NCI-H2227 (cell line): ENCODE measurements at regions not wholly inside any gene's neighbourhood (a gene's known extent, or its start where the extent isn't known, plus 50 kb on each side); places are given as distances from the start of the nearest gene placed in this dataset.
"Not testable (repeated sequence)": the region's sequence is repeated elsewhere in the genome, so short reads cannot be mapped to it uniquely, and the experiment has no call there.

Experiments
- DNase-seq: peaks from one replicate; lab custom pipeline; 2025; ENCODE audit not compliant: unreplicated experiment; lab: John Stamatoyannopoulos, UW

- not testable (repeated sequence) for DNase-seq
Observed at GRCh38 chr7:76926416-76926815, 105.7 kb downstream of the SPDYE17 start.

DNA sequence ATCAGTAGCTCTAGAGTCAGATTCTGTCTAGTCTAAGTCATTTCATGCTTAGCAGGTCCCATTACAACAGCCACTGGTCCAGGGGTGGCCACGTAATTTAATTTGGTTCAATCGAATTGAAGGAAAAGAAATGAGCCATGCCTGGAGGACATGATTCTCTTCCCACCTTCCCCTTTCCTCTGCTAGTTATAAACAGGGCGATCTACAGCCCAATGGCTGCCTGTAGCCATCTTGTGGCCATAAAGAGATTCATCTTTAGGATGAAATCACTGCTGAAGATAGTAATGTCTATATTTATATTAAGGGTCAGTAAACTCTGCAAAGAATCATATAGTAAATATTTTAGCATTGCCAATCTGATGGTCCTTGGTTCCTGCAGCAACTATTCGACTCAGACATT lies 107.4 kb downstream of the SPDYE17 start:
- DNase-seq, result not testable (repeated sequence)

DNA sequence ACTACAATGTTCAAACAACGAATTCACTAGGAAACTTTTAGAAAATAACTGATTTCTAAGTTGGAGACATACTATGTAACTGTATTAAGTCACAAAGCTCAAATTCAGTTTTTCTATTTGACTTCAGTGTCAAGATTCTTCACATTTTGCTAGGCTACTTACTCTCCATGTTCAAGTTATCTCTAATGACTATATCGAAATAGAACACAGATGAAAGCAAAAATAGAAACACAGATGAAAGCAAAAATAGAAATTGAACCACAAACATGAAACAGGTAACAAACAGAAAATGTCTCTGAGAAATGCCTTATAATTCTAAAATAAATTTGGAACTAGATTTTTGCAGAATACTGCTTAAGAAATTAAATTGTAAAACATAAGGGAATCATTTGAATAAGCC lies 113.5 kb downstream of the SPDYE17 start:
- not testable (repeated sequence) for DNase-seq

DNA sequence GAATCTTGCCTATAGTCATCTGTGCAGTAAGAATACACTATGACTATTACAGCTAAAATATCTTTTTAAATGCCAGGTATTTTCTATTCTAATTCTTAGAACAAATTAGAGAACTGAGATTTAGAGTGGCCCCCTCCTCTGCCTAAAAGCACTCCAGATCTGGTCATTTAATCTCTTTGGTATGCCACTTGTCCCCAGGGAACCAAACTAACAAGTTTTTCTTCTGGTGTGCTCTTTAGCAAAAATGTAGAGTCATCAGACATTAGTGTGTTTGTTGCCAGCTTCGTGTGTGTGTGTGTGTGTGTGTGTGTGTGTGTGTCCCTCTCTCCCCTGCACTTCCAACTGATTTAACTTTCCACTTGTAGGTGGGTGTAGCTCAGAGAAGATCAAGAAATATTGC lies 117.8 kb downstream of the SPDYE17 start:
- not testable (repeated sequence) for DNase-seq

DNA sequence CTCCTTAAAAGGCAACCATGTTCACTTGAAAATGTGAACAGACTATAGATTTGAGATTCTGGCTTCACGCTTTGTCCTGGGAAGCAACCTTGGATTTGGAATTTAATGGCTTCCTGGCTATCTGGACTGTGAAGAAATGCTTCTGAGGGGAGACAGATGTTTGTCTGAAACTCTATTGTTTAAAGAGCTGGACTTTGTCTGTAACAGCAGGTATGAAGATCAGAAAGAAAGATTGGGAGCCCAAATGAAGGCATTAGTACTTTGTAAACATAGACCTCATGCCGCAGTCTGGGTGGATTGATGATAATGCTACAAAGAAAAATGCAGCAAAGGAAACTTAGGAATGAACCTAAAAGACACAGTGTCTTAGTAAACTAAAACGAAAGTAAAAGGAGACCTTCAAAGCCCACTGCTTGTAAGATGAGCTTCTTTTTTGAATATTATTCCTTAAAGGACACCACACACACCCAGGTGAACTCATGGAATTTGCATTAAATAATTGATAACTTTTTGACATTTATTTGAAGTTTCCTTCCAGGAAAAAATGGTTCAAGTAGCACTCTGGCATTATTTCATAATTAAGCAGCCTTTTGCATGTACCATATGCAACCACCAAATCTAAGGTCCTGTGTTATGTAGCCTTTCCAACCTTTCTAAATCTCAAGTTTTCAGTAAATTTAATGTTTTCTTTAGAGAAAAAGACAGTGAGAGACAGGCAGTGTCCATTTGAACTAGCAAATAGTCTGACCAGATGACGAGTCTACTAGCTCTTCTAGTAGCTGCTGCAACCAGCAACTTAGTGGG lies 119.9 kb downstream of the SPDYE17 start:
- DNase-seq, result not testable (repeated sequence)

DNA sequence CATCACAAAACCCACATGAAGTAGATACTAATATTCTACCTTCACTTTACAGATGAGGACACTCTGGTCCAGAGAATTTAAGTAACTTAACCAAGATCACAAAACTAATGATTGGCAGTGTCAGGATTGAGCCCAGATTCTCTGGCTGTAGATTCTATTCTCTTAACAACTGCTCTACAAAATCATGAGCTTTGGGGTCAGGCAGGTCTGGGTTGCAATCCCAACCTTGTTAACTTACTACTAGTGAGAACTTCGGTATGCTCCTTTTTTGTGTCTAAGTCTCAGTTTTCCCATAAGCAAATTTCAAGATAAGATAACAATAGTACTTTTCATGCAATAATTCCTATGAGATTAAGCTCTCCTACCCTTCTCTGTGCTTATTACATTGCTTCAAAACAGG lies 127.5 kb downstream of the SPDYE17 start:
- not testable (repeated sequence) for DNase-seq

DNA sequence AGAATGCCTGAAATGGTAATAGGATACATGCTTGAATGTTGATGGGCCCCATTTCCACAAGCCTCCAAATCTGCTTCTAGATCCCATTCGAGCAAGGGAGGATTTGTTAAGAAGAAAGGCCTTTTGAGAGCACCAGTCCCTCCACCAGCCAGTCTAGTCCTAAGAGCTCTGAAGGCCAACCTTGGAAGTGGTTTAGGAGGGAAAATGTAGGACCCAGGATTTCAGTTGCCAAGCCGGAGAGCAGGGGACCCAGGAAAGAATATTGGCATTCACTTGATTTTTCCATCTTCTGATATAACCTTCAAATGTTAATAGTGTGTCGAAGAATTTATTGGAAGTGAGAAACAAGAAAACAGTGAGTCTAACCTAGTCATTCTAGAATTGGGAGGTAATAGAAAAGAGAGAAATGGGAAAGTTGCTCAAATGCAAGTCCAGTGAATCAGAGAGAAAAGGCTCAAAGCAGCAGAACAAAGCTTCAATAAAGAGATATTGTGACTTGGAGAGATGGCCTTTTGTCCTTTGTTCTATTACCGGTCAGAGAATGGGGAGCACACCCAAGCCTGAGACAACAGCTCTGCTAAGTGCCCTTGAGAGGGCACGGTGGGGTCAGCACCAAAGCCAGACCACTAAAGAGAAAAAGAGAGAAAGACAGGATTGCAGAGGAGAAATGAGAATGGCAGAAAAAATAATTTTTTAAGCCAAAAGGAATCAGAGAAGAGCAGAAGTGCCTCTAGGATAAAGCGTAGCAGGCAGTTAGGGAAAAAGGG lies 130.0 kb downstream of the SPDYE17 start:
- not testable (repeated sequence) for DNase-seq

- DNase-seq, result not testable (repeated sequence)
Observed at GRCh38 chr7:76898807-76899206, 133.4 kb downstream of the SPDYE17 start.

- not testable (repeated sequence) for DNase-seq
Observed at GRCh38 chr7:76897007-76897406, 135.2 kb downstream of the SPDYE17 start.

DNA sequence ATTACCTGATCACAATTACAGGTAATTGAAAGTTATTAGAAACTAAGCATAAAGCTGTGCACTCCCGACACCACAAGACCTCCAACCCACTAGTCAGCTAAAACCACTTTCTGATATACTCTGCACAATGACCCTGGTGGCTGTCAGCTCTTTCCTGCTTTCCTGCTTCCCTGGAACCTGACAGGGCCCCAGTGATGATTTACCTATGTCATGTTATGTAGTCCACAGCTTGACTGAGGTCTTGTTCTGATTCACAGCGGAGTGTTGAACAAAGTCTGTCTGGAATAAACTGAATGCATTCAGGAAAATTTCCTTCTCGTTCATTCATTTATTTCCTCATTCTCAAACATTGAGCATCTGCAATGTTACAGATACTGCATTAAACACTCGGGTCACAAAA lies 136.5 kb downstream of the SPDYE17 start:
- not testable (repeated sequence) for DNase-seq

DNA sequence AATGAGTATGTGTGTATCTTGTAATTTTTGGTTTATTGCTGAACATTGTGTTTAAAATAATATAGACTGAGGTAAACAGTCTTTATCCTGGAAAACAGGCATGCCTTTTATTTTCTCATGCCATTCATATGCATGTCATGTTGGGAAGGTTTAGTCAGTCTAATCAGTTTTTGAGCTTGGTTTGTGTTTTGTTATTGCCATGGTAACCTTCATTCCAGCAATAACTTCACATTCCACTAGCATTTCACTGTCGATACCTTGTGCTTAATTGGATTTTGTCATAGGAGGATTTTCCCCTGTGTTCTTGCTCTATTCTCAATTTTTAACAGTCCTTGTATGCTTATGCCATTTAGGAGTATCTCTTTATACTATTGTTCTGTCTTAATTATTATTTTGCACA lies 140.4 kb downstream of the SPDYE17 start:
- DNase-seq, result not testable (repeated sequence)

- DNase-seq, result not testable (repeated sequence)
Observed at GRCh38 chr7:76879733-76880288, 152.3 kb downstream of the SPDYE17 start.

GRCh38 chr7:76875760-76876159 lies 156.4 kb downstream of the SPDYE17 start:
- not testable (repeated sequence) for DNase-seq

- not testable (repeated sequence) for DNase-seq
Observed at GRCh38 chr7:76870504-76870808, 161.7 kb downstream of the SPDYE17 start.

- DNase-seq, result not testable (repeated sequence)
Observed at GRCh38 chr7:76867364-76867889, 164.7 kb downstream of the SPDYE17 start.

DNA sequence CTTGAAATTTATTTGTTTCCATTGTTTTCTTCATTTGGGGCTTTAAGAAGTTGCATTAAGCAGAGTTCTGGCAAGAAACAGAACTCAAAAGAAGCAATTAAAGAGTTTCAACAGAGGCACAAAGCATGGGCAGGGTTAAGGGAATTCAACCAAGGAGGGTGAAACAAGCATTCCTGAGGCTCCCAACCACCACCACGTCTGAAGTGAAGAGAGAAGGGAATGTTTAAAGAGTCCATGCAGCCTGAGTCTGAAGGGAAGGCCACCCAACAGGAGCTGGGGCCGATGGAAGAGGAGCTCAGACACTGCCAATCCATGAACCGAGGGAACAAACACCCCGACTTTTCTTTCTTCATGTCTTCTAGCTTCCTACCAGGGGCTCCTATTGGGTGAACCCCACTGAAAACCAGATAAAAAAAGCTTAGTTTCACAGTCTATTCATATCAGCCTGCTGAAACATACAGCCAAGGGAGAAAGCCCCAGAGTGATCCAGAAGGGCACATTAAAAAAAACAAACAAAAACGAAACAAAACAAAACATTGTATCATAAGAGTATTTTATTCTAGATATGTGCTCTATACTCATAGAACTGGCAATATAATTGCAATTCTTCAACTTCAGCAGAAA lies 168.9 kb downstream of the SPDYE17 start:
- not testable (repeated sequence) for DNase-seq

GRCh38 chr7:76862241-76862640 lies 169.9 kb downstream of the SPDYE17 start:
- DNase-seq, result not testable (repeated sequence)

GRCh38 chr7:76859933-76860332 lies 172.2 kb downstream of the SPDYE17 start:
- not testable (repeated sequence) for DNase-seq

- not testable (repeated sequence) for DNase-seq
Observed at GRCh38 chr7:76854631-76855030, 177.5 kb downstream of the SPDYE17 start.

DNA sequence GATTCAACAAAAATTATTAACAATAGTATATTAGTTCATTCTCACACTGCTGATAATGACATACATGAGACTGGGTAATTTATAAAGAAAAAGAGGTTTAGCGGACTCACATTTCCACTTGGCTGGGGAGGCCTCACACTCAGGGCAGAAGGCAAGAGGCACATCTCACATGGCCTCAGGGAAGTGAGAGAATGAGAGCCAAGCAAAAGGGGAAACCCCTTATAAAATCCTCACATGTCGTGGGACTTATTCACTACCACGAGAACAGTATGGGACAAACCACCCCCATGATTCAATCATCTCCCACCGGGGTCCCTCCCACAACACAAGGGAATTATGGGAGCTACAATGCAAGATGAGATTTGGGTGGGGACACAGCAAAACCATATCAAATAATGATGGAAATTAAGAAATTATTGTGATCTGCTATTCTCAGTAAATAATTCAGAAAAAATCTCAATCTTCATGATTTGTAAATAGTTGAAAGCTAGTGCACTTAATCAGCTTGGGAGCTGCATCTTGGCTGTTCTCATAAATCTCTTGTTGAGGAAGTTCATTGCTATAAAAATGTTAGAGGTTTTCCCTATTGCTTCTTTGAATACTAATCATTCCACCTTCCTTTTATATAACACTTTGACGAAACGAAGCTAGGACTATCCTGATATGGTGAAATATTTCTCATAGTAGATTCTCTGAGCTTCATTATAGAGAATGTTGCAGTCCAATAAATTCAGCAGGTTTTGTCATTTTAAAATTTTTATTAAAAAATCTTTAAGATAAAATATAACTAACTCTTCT lies 179.2 kb downstream of the SPDYE17 start:
- DNase-seq, result not testable (repeated sequence)
